Ovary (tissue), 7 donors: ENCODE measurements at regions not wholly inside any gene's neighbourhood (a gene's known extent, or its start where the extent isn't known, plus 50 kb on each side); places are given as distances from the start of the nearest gene placed in this dataset.

ENCODE experiments used
- DNase-seq, 5 donors: peaks; one replicate each; pipeline ENCODE4 v3.0.0-alpha.2; 2019 to 2020
- H3K27ac ChIP-seq, 2 donors: fragments of 200-600 bp; one replicate each; pipeline versions ENCODE4 v1.5.1 to v1.8.0; 2019 to 2022
- H3K27me3 ChIP-seq: fragments of 200-600 bp; one replicate; pipeline ENCODE4 v1.8.0; 2022
- H3K36me3 ChIP-seq: fragments of 200-600 bp; sonication (generic); one replicate; pipeline ENCODE4 v1.5.1; 2019
- H3K4me1 ChIP-seq: one replicate; pipeline ENCODE4 v1.8.1; 2013; ENCODE audit warnings: mild to moderate bottlenecking, moderate library complexity; ENCODE audit not compliant: insufficient read depth
- H3K4me3 ChIP-seq: fragments of 200-600 bp; sonication (generic); one replicate; pipeline ENCODE4 v1.5.1; 2017
- H3K9me3 ChIP-seq, 2 donors: fragments of 200-600 bp in 1 of 2; sonication (generic) in 1 of 2; one replicate each; pipeline versions ENCODE4 v1.5.1 to v1.8.1; 2013 to 2019; ENCODE audit warnings: mild to moderate bottlenecking in 1 of 2, moderate library complexity in 1 of 2
- CTCF ChIP-seq, 3 donors: fragments of 450-650 bp in 2 of 3; fragments of 200-600 bp in 1 of 3; IDR thresholded peaks; one replicate each; pipeline versions ENCODE4 v1.5.1 to v1.8.0; 2016 to 2022; ENCODE audit warnings: antibody characterized with exemption in 3 of 3, mild to moderate bottlenecking in 1 of 3
- EP300 ChIP-seq: sonication (generic); formaldehyde crosslinking; IDR thresholded peaks from one replicate; pipeline ENCODE4 v1.6.1; 2017; ENCODE audit warnings: antibody characterized with exemption
- POLR2A ChIP-seq: fragments of 450-650 bp; IDR thresholded peaks from one replicate; pipeline ENCODE4 v1.6.1; 2017; ENCODE audit warnings: antibody characterized with exemption, mild to moderate bottlenecking, moderate library complexity
- WGBS, 3 donors: extraction: QIAGEN DNeasy Blood & Tissue Kit in 1 of 3; methylation state at CpG; one replicate each; pipeline versions ENCODE4 v1.1.5 to v1.1.7; 2013 to 2017; 5-methylcytosine and 5-hydroxymethylcytosine counted together
- intact Hi-C, 4 donors: fragments of 100-400 bp; cut with DNase I; formaldehyde crosslinking; loops; one replicate each; pipeline versions ENCODE4 v1.11.0 to v1.15.1; 2022 to 2023
- donor health status: DM: no; HTN: no; CAD: no; lungs with moderate emphysema.
- donor health status: DM: no; HTN: no; CAD: no.
- donor health status: Bipolar disorder and iron deficiency.
- donor health status: DM: no; HTN: no; CAD: no.
- donor health status: DM: yes; HTN: yes; CAD: no.

- TF ChIP-seq POLR2A (no peak), EP300 (no peak), CTCF (IDR thresholded peaks at IDR 0.05) (no peak)
- no peaks in the 10 kb centered on the region for H3K9me3 ChIP-seq
- WGBS, 3 donors, result 71 to 76% (median 75%) methylated on average over 5 of the region's 5 CpGs
- no peak for DNase-seq
- intact Hi-C loops, result no loop called here
- no peak overlapping the region for H3K4me3 ChIP-seq
- no peaks in the 10 kb centered on the region for H3K36me3 ChIP-seq
- H3K4me1 ChIP-seq, result no peaks in the 10 kb centered on the region
- no peak overlapping the region for H3K27ac ChIP-seq
- H3K27me3 ChIP-seq, result no peaks in the 10 kb centered on the region
These were observed 262.4 kb upstream of the CHST9 start for GRCh38 chr18:27447451-27447881.

GRCh38 chr18:27430595-27430994 is 245.5 kb upstream of the CHST9 start:
- no peak for DNase-seq
- 97 to 98% (median 98%) methylated on average over 2 of the region's 2 CpGs for WGBS, 3 donors
- no peaks in the 10 kb centered on the region for H3K36me3 ChIP-seq

GRCh38 chr18:27428716-27429475 is 243.8 kb upstream of the CHST9 start:
- Histone ChIP-seq H3K27me3 (no peaks in the 10 kb centered on the region), H3K36me3 (no peaks in the 10 kb centered on the region), H3K27ac (no peak overlapping the region), H3K9me3 (no peaks in the 10 kb centered on the region), H3K4me1 (no peaks in the 10 kb centered on the region), H3K4me3 (no peak overlapping the region)
- DNase-seq, result no peak
- 88 to 97% (median 91%) methylated on average over 2 of the region's 2 CpGs for WGBS, 3 donors
- TF ChIP-seq CTCF (IDR thresholded peaks at IDR 0.05) (no peak), POLR2A (no peak), EP300 (no peak)
- intact Hi-C loops, result no loop called here

More at GRCh38 chr18:27430595-27430994, 245.5 kb upstream of the CHST9 start:
- Histone ChIP-seq H3K9me3 (no peaks in the 10 kb centered on the region), H3K27ac (no peak overlapping the region), H3K4me3 (no peak overlapping the region), H3K27me3 (no peaks in the 10 kb centered on the region), H3K4me1 (no peaks in the 10 kb centered on the region)
- intact Hi-C loops, result no loop called here
- TF ChIP-seq CTCF (IDR thresholded peaks at IDR 0.05) (no peak), POLR2A (no peak), EP300 (no peak)

- no peak for TF ChIP-seq CTCF (IDR thresholded peaks at IDR 0.05)
- no peak for TF ChIP-seq EP300
- no peak for TF ChIP-seq POLR2A
- WGBS, 3 donors, result 81 to 93% (median 87%) methylated on average over 2 of the region's 2 CpGs
- H3K4me3 ChIP-seq, result no peak overlapping the region
- H3K27me3 ChIP-seq, result no peaks in the 10 kb centered on the region
- H3K36me3 ChIP-seq, result no peaks in the 10 kb centered on the region
- DNase-seq, result no peak
- no peaks in the 10 kb centered on the region for H3K4me1 ChIP-seq
- no peaks in the 10 kb centered on the region for H3K9me3 ChIP-seq
- H3K27ac ChIP-seq, result no peak overlapping the region
- intact Hi-C loops, result no loop called here
These were observed 243.0 kb upstream of the CHST9 start for GRCh38 chr18:27428120-27428519.
